ENCODE measurements at regions not wholly inside any gene's neighbourhood (a gene's known extent, or its start where the extent isn't known, plus 50 kb on each side); places are given as distances from the start of the nearest gene placed in this dataset.

DNA sequence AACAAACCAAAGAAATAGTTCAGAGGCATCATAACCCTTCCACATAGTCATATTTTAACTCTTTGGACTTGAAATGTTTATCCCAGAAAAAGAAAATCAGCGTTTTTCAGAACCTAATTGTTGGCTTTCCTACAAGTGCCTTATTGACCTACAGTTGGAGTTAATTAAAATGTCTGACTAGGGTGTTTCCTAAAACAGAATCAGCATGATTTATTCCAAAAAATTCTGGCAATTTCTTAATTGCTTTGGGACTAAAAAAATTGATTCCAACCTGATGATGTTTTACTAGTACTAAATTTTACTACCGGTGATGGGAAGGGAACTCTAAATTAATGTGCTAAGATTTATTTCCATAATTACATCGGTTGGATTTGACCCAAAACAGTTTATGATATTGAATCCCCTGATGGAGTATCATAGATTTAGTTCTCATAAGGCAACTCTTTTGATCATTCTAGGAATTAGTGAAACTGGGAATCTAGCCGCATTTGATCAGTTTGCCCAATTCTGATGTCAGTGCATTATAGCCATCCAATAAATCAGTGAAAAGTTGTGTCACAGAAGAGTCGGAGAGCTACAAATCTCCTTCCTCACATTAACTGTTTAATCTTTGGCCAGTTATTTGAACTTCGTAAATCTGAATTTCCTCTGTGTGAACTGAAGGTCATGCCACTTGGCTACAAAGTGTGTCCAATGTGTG, 134.3 kb upstream of the DSEL start:
- Histone ChIP-seq H3K4me3 (ENCODE audit: low read length) (no peak overlapping the region), H3K9me3 (ENCODE audit: control insufficient read depth, insufficient read depth, low read length) (no peaks in the 10 kb centered on the region), H3K36me3 (ENCODE audit: control insufficient read depth, low read length) (no peaks in the 10 kb centered on the region), H3K79me2 (ENCODE audit: control insufficient read depth, low read length) (no peaks in the 10 kb centered on the region), H3K9me2 (replicated peaks; ENCODE audit: control insufficient read depth, low read length) (no peaks in the 10 kb centered on the region), H3K4me1 (ENCODE audit: control insufficient read depth, low read length) (no peaks in the 10 kb centered on the region), H4K20me1 (ENCODE audit: control insufficient read depth, insufficient read depth, low read depth, low read length) (no peaks in the 10 kb centered on the region), H3K27me3 (ENCODE audit: control insufficient read depth, low read length) (no peaks in the 10 kb centered on the region), H3K27ac (ENCODE audit: low read depth, low read length) (no peak overlapping the region), H3F3A (ENCODE audit: control insufficient read depth, insufficient read depth) (no peaks in the 10 kb centered on the region), H3K4me2 (ENCODE audit: low read length) (no peak overlapping the region)
- TF ChIP-seq, protein P1, sequence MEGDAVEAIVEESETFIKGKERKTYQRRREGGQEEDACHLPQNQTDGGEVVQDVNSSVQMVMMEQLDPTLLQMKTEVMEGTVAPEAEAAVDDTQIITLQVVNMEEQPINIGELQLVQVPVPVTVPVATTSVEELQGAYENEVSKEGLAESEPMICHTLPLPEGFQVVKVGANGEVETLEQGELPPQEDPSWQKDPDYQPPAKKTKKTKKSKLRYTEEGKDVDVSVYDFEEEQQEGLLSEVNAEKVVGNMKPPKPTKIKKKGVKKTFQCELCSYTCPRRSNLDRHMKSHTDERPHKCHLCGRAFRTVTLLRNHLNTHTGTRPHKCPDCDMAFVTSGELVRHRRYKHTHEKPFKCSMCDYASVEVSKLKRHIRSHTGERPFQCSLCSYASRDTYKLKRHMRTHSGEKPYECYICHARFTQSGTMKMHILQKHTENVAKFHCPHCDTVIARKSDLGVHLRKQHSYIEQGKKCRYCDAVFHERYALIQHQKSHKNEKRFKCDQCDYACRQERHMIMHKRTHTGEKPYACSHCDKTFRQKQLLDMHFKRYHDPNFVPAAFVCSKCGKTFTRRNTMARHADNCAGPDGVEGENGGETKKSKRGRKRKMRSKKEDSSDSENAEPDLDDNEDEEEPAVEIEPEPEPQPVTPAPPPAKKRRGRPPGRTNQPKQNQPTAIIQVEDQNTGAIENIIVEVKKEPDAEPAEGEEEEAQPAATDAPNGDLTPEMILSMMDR (IDR thresholded peaks at IDR 0.05; ENCODE audit: low read depth, low read length, poor library complexity, severe bottlenecking) = no peak
- no peak for TF ChIP-seq EZH2phosphoT487 (IDR thresholded peaks at IDR 0.05; ENCODE audit: borderline replicate concordance, low read length)

DNA sequence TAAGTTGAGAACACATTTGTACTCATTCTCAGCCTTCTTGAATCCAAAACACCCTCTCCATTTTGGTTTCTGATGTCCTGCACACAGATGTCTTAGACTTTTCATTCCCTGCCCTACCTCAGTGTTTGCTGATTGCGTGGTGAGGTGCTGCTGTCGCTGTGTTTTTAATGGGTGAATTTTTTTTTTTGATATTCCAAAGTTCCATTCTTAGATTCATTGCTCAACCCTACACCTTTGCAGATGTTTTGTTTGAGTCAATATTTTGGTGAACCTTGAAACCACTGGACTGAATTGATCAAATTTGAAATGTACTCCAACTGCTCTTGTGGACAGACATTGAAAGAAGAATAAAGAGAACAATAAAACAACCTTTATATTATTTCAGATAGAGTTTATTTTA, 130.4 kb upstream of the DSEL start:
- H4K20me1 ChIP-seq (ENCODE audit: control insufficient read depth, insufficient read depth, low read depth, low read length) = no peaks in the 10 kb centered on the region

DNA sequence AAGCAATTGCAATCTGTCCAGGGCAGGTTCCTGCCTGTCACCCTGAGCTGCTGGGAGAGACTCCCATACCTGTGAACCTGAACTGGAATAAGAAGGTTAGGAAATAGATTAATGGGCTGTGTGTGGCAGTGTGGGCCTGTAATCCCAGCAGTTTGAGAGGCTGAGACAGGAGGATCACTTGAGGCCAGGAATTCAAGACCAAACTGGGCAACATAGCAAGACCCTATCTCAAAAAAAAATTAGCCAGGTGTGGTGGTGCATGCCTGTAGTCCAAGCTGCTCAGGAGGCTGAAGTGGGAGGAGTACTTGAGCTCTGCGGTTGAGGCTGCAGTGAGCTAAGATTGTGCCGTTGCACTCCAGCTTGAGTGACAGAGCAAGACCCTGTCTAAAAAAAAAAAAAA, 127.7 kb upstream of the DSEL start:
- Histone ChIP-seq H3K79me2 (ENCODE audit: control insufficient read depth, low read length) (no peaks in the 10 kb centered on the region), H3K9me3 (ENCODE audit: control insufficient read depth, insufficient read depth, low read length) (no peaks in the 10 kb centered on the region), H3K9me2 (replicated peaks; ENCODE audit: control insufficient read depth, low read length) (no peaks in the 10 kb centered on the region), H3F3A (ENCODE audit: control insufficient read depth, insufficient read depth) (no peaks in the 10 kb centered on the region), H3K4me3 (ENCODE audit: low read length) (no peak overlapping the region), H3K4me1 (ENCODE audit: control insufficient read depth, low read length) (no peaks in the 10 kb centered on the region), H3K27ac (ENCODE audit: low read depth, low read length) (no peak overlapping the region), H3K27me3 (ENCODE audit: control insufficient read depth, low read length) (no peaks in the 10 kb centered on the region), H3K36me3 (ENCODE audit: control insufficient read depth, low read length) (no peaks in the 10 kb centered on the region), H4K20me1 (ENCODE audit: control insufficient read depth, insufficient read depth, low read depth, low read length) (no peaks in the 10 kb centered on the region), H3K4me2 (ENCODE audit: low read length) (no peak overlapping the region)
- TF ChIP-seq, protein P1 (IDR thresholded peaks at IDR 0.05; ENCODE audit: low read depth, low read length, poor library complexity, severe bottlenecking) = no peak
- TF ChIP-seq EZH2phosphoT487 (IDR thresholded peaks at IDR 0.05; ENCODE audit: borderline replicate concordance, low read length) = no peak

More for the DNA sequence above, 130.4 kb upstream of the DSEL start:
- H3K9me3 ChIP-seq (ENCODE audit: control insufficient read depth, insufficient read depth, low read length) = no peaks in the 10 kb centered on the region
- no peaks in the 10 kb centered on the region for H3K4me1 ChIP-seq (ENCODE audit: control insufficient read depth, low read length)
- no peak overlapping the region for H3K4me3 ChIP-seq (ENCODE audit: low read length)
- no peak overlapping the region for H3K27ac ChIP-seq (ENCODE audit: low read depth, low read length)
- H3K4me2 ChIP-seq (ENCODE audit: low read length) = no peak overlapping the region
- no peaks in the 10 kb centered on the region for H3K27me3 ChIP-seq (ENCODE audit: control insufficient read depth, low read length)
- H3K9me2 ChIP-seq (replicated peaks; ENCODE audit: control insufficient read depth, low read length) = no peaks in the 10 kb centered on the region
- no peak for TF ChIP-seq EZH2phosphoT487 (IDR thresholded peaks at IDR 0.05; ENCODE audit: borderline replicate concordance, low read length)
- TF ChIP-seq, protein P1 (IDR thresholded peaks at IDR 0.05; ENCODE audit: low read depth, low read length, poor library complexity, severe bottlenecking) = no peak
- no peaks in the 10 kb centered on the region for H3K79me2 ChIP-seq (ENCODE audit: control insufficient read depth, low read length)
- H3F3A ChIP-seq (ENCODE audit: control insufficient read depth, insufficient read depth) = no peaks in the 10 kb centered on the region
- H3K36me3 ChIP-seq (ENCODE audit: control insufficient read depth, low read length) = no peaks in the 10 kb centered on the region
